Suprapubic skin (tissue), 3 donors: ENCODE measurements at regions not wholly inside any gene's neighbourhood (a gene's known extent, or its start where the extent isn't known, plus 50 kb on each side); places are given as distances from the start of the nearest gene placed in this dataset.

ENCODE experiments used
- CTCF ChIP-seq, 2 donors: fragments of 200-600 bp in 1 of 2; fragments of 450-650 bp in 1 of 2; sonication (generic) in 1 of 2; IDR thresholded peaks; one replicate each; pipeline ENCODE4 v1.5.1; 2016 to 2019; ENCODE audit warnings: antibody characterized with exemption in 2 of 2, mild to moderate bottlenecking in 1 of 2, moderate library complexity in 1 of 2
- EP300 ChIP-seq: sonication (generic); formaldehyde crosslinking; IDR thresholded peaks from one replicate; pipeline ENCODE4 v1.6.1; 2017; ENCODE audit warnings: antibody characterized with exemption

- TF ChIP-seq EP300, result no peak
- no peak for TF ChIP-seq CTCF (IDR thresholded peaks at IDR 0.05)
Observed at GRCh38 chr6:15157479-15157878, 88.4 kb upstream of the JARID2 start.
